GM21528 (cell line): ENCODE measurements at regions not wholly inside any gene's neighbourhood (a gene's known extent, or its start where the extent isn't known, plus 50 kb on each side); places are given as distances from the start of the nearest gene placed in this dataset.
"Not testable (repeated sequence)": the region's sequence is repeated elsewhere in the genome, so short reads cannot be mapped to it uniquely, and the experiment has no call there.

Source experiments
- ATAC-seq: cut with Tn5 transposase; IDR thresholded peaks from one replicate; pipeline ENCODE4 v1.9.1; 2021; ENCODE audit warnings: mild to moderate bottlenecking, moderate library complexity; ENCODE audit not compliant: unreplicated experiment, low FRiP score

DNA sequence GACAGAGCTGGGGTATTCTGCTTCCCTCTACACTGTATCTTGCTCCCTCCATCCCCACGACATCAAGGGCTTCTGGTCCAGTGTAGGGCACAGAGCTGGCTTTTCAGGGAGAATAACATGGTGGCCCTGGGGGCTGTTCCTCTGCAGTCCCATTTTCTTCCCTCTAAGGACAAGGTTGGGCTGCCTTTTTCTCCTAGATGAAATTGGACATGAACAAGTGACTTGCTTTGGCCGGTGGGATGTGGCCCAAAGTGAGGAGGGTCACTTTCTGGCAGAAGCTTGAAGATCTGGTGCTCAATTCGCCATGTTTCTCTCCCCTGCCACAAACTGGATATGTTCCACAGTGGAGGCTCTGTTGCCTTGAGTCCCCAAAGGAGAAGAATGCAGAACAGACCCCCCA lies 235.7 kb downstream of the EMX2 start:
- no peak for ATAC-seq

DNA sequence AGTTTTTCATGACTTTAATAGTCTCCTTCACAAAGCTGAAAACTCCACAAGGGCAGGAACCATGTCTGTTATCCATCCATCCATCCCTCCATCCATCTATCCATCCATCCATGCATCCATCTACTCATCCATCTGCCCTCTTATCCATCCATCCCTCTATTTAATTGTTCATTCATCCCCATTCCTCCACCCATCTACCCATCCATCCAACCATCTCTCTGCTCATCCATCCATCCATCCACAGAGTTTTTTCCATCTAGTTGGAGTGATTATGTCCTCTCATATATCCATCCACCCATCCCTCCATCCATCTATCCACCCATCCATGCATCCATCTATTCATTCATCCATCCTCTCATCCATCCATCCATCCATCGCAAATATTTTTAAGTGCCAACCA lies 237.9 kb downstream of the EMX2 start:
- ATAC-seq = no peak

DNA sequence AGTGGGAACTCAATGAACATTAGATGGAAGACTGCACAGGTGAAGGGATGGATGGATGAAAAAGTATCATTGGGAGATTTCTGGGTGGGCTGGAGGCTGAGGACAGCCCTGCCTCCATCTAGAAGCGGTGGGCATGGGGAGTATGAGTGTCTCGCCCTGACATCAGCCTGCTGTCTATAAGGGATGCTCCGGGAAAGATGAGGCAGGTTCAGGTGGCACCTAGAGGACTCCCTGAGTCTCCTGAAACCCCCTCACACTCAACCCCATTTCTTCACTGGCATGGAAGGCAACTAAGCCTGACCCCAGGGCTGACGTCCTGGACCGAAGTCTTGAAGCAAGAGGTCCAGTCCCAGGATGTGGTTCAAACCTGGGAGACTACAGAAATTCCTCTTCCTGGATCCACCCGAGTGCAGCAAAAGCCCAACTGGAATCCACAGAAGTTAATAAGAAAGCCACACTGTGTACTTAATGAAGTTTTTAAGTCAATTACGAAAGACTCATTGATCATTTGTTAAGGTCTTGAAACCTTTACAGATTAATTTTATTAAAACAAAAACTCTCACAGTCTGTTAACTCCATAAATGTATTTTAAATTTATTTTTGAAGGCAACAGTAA lies 238.8 kb downstream of the EMX2 start:
- ATAC-seq = no peak

DNA sequence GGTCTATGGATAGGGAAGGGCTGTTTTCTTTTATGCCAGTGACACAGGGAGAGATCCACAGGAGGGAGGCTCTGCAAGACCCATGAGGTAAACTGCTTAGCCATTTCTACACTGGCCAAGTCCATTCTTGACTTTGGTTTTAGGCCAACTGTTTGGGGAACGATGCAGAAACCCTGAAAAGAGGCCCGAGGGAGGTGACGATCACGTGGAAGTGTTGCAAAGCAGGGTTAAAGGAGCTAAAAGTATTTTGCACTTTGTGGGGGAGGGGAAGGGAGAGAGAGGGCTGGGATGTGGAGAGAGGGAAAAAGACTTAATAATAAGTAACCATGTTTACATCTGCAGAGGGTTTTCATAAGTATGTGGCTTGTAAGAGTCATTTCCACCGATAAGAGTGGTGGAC lies 239.7 kb downstream of the EMX2 start:
- no peak for ATAC-seq

DNA sequence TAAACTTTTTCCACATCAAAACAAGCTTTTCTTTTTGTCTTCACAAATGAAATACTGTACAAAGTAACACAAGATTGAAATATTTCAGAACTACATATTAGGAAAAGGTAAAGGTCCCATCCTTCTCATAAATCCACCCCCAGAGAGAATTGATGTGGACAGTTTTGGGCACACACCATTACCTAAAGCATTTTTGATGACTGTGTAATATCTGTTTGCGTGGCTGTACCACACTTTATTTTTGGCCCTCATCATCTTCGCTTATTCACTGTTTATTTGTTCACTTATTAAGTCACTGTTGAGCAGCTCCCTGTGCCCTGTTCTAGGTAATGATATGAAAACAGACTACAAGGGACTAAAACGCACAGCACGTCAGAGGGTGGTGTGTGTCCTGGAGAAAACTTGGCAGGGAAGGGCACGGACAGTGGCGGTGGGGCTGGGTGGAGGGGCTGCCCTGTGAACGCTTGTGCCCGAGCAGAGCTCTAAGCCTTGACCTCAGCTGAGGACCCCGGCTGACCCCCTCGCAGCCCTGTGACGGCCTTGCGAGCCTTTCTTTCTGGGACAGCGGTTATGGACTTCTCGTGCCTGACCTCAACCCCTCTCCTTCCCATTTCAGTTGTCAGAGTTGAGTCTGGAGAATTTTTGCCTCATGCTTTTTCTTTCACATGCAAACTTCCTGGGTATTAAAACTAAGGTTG lies 241.3 kb downstream of the EMX2 start:
- no peak for ATAC-seq

DNA sequence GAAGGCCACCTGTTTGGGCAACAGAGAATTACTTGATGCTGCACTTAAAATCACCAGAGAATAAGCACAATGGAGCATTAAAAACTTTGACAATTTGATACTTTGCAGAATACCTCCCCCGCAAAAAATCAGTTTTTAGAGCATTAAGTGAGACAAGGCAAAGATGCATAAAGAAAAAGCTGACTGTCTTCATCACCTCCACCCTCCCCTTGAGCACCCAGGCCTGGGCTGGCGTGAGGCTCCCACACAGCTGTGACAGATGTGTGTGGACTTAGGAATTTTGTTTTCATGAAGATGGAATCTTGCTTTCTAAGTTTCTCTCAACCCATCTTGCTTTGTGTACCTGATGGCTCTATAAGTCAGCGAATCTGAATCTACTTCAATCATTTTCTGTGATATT lies 242.2 kb downstream of the EMX2 start:
- no peak for ATAC-seq

DNA sequence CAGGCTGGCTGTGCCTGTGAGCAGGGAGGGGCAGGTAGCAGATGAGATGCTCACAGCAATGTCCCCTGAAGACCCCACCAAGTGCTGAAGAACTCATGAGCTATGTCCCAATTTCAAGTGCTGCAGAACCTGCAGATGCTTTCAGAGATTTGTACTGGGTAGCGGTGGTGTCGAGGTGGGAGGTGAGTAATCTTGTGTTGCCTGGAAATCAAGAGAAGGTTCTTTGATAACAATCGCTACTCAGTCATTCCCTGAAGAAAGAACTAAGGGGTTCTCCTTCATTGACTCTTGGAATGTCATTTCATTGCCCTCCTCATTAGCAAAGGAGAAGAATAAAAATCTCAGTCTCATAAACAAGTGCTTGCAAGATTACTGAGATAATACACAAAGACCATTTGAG lies 246.4 kb downstream of the EMX2 start:
- no peak for ATAC-seq

DNA sequence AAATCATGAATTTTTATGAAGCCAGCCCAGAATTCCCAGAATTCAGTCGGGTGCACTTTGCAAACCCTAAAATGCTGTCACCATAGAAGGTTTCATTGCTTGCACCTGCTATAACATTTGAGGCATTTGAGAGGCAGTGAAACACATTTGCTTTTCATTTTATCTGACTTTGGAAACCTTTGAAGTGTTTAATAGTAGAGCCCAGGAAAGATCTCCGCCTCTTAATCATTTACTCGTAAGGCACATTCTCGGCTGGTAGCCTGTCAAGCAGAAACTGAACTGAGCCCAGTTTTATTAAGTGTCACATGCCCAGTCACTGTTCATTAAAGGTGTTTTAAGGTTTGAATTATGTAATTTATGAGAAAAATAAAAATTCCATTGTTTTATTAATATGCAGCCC lies 247.6 kb downstream of the EMX2 start:
- ATAC-seq = no peak

DNA sequence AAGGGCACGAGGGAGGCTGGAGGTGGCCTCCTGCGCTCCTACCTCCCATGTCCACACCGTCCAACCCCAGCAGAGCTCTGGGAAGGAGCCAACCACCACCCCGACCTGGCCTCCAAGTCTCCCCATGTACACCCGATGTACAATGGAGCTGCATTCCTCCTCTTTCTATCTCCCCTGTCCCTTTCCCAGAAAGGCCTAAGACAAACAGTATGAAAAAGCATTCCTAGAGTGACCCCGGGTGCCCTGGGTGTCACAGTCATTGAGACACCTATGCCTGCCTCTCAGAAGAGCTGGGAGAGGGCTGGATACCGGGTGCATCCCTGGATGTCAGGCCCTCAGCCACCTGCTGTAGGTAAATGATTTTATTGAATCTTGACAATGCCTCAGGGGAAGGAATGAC lies 248.1 kb downstream of the EMX2 start:
- no peak for ATAC-seq

DNA sequence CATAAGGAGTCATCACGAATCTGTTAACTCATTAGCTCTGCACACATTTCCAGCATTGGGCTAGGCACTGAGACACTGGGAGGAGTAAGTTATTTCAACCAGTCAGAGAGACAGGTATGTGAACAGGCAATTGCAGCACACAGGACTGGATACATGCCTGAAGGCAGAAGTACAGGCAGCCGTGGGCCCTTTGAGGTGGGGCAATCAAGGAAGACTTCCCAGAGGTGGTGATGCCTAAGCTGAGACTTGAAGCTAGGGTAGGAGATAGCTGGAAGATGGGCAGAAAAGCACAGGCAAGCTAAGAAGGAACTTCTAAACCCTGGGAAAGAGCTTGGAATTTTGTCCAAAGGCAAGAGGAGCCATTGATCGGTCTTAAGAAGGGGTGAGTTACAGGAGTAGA lies 249.7 kb downstream of the EMX2 start:
- no peak for ATAC-seq

DNA sequence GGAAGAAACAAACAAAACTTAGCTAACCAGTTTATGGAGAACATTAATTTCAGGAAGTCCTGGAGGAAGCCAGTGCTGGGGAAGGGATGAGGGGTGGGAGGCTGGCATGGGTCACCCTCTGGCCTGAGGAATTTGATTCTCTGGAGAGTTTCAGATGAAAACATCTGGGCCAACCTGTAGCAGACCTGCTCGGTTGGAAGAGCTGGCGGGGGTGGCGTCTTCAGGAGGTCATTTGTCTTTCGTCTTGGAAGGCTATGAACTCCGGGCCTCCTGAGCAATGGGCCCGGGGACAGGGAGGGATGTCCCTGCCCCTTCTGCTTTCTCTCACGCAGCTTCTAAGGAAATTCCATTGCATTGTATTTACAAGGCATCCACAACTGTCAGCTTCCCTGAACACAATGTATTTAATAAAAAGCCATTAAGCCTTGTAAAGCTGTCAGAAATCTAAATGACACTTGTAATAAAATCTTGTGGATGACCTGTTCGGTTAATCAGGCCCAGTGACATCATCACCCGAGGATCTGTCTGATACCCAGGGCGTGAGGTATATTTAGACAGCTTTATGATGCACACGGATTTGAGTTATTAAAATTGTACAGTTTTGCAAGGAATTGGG lies 250.5 kb downstream of the RAB11FIP2 start:
- ATAC-seq = no peak

DNA sequence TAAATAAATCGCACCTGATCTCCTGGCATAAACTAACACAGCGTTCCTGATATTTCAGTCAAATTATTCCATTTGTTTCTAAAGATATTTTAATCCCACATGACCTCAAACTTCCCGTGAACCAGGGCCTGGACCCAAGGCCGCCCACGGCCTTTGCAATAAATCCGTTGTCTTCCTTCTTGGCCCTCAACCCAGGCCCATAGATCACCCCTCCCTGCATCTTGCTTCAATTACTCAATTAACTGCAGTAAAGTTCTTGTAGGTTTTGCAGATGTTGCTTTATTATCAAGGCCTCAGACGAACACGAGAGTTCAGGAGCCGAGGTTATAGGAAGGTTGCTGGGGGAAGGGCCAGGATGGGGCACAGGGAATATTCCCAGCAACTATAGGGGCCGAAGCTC lies 249.4 kb downstream of the RAB11FIP2 start:
- no peak for ATAC-seq

DNA sequence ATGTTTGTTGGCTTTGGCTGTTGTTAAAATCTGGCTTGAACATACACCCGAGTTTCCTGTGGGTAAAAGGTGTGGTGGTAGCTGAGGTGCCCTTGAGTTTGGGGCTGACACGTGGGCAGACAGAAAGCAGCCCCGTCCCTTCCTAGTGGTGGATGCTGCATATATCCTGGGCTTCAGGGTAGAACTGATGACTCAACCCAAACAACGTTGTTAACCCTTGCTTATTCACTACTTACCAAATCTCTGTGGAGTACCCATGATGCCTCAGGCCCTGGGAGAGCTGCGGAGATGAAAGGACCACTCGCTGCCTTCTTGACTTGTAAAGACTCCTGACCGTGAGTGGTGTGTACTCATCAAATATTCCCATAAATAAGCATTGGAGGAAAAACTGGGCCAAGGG lies 245.1 kb downstream of the RAB11FIP2 start:
- ATAC-seq = no peak

DNA sequence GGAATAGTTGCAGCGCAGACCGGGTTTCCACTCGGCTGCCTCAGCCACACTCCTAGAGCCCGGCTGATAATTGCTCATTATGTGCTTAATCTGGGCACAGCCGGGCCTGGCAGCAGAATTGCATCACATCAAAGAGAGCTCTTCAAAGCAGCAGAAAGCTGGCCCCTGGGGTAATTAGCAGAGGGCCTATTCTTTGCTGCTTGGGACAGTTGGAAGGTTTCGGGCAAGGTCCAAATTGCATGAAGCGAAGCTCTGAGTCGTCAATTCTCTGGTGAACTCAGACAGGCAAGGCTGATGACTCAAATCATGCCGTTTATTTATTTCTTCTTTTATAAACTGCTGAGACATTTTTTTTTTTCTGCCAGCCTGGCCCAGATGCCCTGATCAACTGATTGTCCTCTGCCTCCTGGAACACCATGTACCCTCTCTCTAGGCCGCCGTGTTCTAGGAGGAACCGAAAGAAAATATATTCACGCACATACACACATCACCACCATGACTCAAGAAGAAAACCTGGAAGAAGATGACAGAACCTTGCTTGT lies 242.2 kb downstream of the RAB11FIP2 start:
- ATAC-seq = no peak

DNA sequence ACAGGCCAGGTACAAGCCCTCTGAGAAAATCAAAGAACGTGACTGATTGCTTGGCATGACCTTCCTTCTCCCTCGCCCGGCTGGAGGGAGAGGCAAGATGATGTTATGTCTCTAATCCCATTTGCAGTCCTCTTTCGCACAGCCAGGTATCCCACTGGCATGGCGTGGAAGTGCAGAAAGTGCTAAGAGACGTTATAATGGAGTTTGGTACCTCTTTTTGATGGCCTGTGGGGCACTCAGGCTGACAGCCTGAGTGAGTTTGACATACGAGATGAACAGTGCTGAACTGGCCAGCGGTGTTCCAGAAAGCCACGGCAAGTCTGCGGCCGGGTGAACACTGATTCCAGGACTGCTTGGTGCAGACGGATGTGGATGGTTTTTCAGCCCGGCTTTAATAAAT lies 241.6 kb downstream of the RAB11FIP2 start:
- ATAC-seq = no peak

DNA sequence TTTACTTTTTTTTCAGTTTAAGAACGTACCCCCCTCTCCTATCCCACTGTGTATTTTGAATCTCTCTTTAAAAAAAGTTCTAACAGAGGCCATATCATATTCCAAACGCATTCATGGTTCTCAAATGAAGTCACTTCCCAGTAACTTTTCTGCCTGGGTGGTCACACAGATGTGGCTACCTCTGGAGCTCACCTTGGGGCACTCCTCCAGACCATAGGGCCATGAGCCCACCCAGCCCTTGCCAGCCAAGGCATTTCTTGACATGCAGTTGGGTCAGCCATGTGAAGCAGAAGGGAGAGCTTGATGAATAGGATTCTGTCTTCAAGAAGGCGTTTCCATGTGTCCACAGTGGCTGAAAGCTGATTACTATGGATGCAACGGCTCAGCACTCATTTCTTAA lies 239.3 kb downstream of the RAB11FIP2 start:
- ATAC-seq = no peak

DNA sequence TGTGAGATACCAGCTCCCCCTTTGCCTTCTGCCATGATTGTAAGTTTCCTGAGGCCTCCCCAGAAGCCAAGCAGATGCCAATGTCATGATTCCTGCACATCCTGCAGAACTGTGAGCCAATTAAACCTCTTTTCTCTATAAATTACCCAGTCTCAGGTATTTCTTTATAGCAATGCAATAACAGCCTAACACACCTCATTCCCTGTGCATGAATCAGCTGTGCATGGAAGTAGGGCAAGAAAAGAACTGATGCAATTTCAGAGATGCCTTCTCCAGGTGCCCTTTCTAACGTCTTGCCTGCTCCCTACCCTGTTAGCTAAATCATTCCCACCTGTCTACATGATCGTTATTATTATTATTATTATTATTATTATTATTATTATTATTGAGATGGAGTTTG lies 230.9 kb downstream of the RAB11FIP2 start:
- ATAC-seq = not testable (repeated sequence)

DNA sequence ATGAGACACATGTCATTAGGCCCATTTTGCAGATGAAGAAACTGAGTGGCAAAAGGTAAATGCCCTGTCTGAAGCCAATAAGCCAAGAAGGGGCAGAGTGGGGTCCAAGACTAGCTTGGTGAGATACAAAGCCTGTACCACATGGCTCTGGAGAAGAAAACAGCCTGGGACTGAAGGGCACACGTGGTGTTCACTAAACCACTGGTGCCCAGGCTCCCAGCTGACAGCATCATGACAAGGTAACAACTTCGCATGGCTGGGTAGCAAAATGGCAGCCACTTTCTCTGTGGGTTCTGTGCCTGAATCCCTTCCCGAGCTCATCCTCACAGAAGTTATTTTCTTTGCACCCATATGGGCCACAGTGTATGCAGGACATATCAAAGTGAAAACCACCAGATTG lies 229.6 kb downstream of the RAB11FIP2 start:
- no peak for ATAC-seq

DNA sequence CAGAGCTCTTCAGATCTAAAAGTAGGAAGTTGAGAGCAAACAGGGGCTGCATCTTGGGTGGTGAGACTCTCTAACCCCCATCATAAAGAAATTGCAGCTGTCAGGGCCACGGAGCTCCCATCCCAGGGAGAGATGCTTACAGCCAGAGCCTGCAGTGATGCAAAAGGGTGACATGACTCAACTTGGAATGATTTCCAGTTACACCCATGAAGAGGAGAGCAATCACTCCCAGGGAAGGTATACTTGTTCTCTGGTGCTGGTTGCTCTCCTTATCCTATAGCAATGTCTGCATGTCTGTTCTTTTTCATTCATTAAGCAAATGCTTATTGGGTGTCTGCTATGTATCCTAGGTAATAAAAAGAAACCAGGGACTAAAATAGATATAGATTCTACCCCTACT lies 228.0 kb downstream of the RAB11FIP2 start:
- ATAC-seq = no peak

DNA sequence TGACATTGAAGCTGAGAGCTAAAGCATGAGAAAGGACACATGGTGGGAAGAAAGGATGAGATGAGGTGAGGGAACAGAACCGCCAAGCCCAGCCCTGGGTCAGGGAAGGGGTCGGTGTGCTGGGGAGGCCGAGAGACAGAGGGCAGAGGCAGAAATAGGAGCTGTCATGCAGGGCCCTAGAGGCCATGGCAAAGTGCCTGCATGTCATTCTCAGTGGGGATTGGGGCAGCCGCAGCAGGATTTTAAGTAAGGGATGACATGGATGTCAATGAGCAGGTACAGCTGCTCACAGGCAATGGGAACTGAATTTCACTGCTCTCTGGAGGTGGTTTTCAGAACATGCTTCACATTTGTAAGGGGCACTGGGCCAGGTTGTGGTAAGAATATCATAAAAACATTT lies 227.4 kb downstream of the RAB11FIP2 start:
- ATAC-seq = no peak

DNA sequence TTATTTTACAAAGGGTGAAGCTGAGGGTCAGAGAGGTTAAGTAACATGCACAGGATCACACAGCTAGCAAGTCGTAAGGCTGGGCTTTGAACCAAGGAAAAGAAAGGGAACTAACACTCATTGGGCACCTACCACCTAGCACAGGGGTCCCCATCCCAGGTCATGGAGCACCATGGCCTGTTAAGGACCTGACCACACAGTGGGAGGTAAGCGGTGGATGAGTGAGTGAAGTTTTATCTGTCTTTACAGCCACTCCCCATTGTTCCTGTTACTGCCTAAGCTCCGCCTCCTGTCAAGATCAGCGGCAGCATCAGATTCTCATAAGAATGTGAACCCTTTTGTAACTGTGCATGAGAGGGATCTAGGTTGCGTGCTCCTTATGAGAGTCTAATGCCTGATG lies 222.8 kb downstream of the RAB11FIP2 start:
- no peak for ATAC-seq

DNA sequence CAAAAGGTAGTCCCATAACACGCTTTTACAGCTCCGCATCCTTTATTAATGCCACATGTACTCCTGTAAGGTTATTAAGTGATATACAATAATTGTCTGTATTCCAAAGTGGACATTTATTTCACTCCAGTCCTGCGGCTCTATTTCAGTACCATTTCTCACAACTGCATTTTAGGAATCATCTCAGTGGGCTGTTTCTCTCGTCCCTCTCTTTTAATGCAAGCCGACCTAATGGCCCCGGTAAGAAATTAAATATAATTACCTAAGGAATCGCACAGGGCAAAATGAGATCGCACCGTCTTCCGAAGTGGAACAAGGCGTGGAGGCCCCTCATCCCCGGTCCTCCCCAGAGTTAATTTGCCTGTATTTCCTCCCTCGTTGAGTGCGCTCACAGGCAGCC lies 216.5 kb downstream of the RAB11FIP2 start:
- no peak for ATAC-seq
